ENCODE measurements at regions not wholly inside any gene's neighbourhood (a gene's known extent, or its start where the extent isn't known, plus 50 kb on each side); places are given as distances from the start of the nearest gene placed in this dataset.

DNA sequence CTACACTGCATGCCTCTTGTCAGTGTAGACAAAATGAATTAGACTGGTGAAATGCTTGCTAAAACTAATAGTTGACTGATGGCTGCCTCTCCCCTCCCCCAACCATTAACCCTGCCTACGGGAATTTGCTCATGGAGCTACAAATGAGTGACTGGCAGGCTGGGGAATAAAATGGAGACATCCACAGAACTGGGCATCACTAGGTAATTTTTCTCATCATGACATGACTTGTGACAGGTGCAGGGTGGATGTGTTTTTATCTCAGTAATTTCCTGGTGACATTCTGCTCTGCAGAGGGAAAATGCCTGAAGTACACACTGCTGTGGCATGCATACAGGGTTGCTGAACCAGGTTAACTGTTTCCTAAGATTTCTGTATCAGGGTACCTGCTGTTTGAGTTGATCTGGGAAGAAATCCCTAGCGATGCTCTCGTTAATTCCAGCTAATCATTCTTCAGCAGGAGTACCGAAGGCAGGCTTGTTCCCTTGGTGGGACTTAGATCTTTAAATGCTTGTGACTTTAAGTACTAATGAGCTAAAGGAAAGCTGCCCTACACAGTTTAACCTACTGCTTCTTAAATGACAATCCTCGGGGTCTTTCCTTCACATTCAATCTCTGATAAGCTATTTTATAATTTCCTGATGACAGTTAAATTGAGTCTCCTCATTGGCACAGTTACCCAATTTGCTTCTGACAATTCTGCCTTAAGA, 376.3 kb upstream of the LCORL start:
- no peaks in the 10 kb centered on the region for H3K9me3 ChIP-seq
- no peaks in the 10 kb centered on the region for H3K27me3 ChIP-seq
- H3K4me1 ChIP-seq, result no peaks in the 10 kb centered on the region
- H3K36me3 ChIP-seq, result no peaks in the 10 kb centered on the region
- H3K27ac ChIP-seq, result no peak overlapping the region
- no peak for TF ChIP-seq CTCF (IDR thresholded peaks at IDR 0.05)
- DNase-seq (ENCODE audit: low spot score in 2 of 2), result no peak
- intact Hi-C loops (cut with DNase I), result no loop called here
- H3K4me3 ChIP-seq, result no peak overlapping the region

DNA sequence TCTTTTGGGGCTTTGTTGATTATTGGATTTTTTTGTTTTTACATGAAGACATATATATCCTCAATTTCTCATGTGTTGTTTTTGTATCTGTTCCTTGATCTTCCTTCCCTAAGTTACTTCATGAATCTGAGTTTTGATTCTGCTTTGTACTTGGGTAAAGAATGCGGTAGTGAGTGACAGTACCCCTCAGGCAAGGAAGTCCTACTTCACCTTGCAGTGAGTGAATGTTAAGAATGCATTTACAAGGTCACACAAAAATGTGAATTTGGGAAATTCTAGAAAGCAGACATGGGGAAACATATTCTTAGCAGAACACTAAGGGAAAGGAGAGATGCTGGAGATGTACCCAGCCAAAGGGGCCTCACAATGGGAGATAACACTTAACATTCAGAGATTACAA, 373.1 kb upstream of the LCORL start:
- intact Hi-C loops (cut with DNase I), result no loop called here

GRCh38 chr4:18391354-18391728, 369.8 kb upstream of the LCORL start:
- no peak for TF ChIP-seq CTCF (IDR thresholded peaks at IDR 0.05)
- Histone ChIP-seq H3K27me3 (no peaks in the 10 kb centered on the region), H3K27ac (no peak overlapping the region), H3K9me3 (no peaks in the 10 kb centered on the region), H3K4me3 (no peak overlapping the region), H3K4me1 (no peaks in the 10 kb centered on the region), H3K36me3 (no peaks in the 10 kb centered on the region)
- intact Hi-C loops (cut with DNase I), result no loop called here
- DNase-seq (ENCODE audit: low spot score in 2 of 2), result no peak

More for the DNA sequence above, 373.1 kb upstream of the LCORL start:
- Histone ChIP-seq H3K36me3 (no peaks in the 10 kb centered on the region), H3K4me3 (no peak overlapping the region), H3K27me3 (no peaks in the 10 kb centered on the region), H3K9me3 (no peaks in the 10 kb centered on the region), H3K4me1 (no peaks in the 10 kb centered on the region), H3K27ac (no peak overlapping the region)
- TF ChIP-seq CTCF (IDR thresholded peaks at IDR 0.05), result no peak
- no peak for DNase-seq (ENCODE audit: low spot score in 2 of 2)

GRCh38 chr4:18390655-18391353, 369.2 kb upstream of the LCORL start:
- no peaks in the 10 kb centered on the region for H3K4me1 ChIP-seq
- no peak for DNase-seq (ENCODE audit: low spot score in 2 of 2)
- intact Hi-C loops (cut with DNase I), result no loop called here
- H3K27ac ChIP-seq, result no peak overlapping the region
- H3K36me3 ChIP-seq, result no peaks in the 10 kb centered on the region
- no peaks in the 10 kb centered on the region for H3K27me3 ChIP-seq
- no peaks in the 10 kb centered on the region for H3K9me3 ChIP-seq
- no peak for TF ChIP-seq CTCF (IDR thresholded peaks at IDR 0.05)
- no peak overlapping the region for H3K4me3 ChIP-seq

DNA sequence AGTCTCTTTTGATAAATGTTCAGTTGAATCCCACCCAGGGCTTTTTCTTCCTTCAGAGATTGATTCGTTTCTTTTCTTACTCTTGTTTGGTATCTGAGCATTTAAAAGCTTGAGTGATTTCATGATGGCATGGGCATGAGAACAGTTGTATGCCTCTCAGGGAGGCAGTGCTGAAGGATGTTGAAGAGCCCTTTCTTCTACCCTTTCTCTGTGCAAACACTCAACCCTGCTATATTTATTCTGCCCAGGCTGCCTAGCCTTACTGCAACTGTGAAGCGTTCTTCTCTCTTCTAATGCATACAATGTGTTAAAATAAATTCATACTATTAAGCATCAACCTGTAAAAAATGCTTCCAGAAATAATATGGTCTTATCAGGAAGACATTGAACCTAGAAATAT, 367.6 kb upstream of the LCORL start:
- H3K27ac ChIP-seq, result no peak overlapping the region
- no peaks in the 10 kb centered on the region for H3K9me3 ChIP-seq
- H3K36me3 ChIP-seq, result no peaks in the 10 kb centered on the region
- TF ChIP-seq CTCF (IDR thresholded peaks at IDR 0.05), result no peak
- no peak overlapping the region for H3K4me3 ChIP-seq
- no peaks in the 10 kb centered on the region for H3K27me3 ChIP-seq
- H3K4me1 ChIP-seq, result no peaks in the 10 kb centered on the region
- intact Hi-C loops (cut with DNase I), result no loop called here
- DNase-seq (ENCODE audit: low spot score in 2 of 2), result no peak

All from ascending aorta (tissue), 2 donors.